SKM-1 treated with dmso at 0.1 percent for 144 hours (cell line): ENCODE measurements at regions not wholly inside any gene's neighbourhood (a gene's known extent, or its start where the extent isn't known, plus 50 kb on each side); places are given as distances from the start of the nearest gene placed in this dataset.
"Not testable (repeated sequence)": the region's sequence is repeated elsewhere in the genome, so short reads cannot be mapped to it uniquely, and the experiment has no call there.

Source experiments
- DNase-seq: peaks from one replicate; lab custom pipeline; 2025; ENCODE audit not compliant: unreplicated experiment; lab: John Stamatoyannopoulos, UW

GRCh38 chr5:84791138-84791537 is 406.5 kb upstream of the EDIL3 start:
- DNase-seq = peak; percentile 64

- DNase-seq = no peak
These were observed 405.7 kb upstream of the EDIL3 start for GRCh38 chr5:84790406-84790805.

DNA sequence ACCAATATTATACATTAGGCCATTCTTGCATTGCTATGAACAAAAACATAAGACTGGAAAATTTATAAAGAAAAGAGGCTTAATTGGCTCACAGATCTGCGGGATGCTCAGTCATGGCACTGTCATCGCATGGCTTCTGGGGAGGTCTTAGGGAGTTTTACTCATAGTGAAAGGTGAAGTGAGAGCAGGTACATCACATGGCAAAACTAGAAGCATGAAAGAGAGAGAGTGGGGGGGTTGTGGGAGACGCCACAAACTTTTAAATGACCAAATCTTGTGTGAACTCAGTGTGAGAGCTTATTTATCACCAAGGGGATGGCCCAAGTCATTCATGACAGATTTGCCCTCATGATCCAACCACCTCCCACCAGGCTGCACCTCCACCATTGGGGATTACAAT is 398.3 kb upstream of the EDIL3 start:
- no peak for DNase-seq

- no peak for DNase-seq
These were observed 394.5 kb upstream of the EDIL3 start for GRCh38 chr5:84779186-84779585.

DNA sequence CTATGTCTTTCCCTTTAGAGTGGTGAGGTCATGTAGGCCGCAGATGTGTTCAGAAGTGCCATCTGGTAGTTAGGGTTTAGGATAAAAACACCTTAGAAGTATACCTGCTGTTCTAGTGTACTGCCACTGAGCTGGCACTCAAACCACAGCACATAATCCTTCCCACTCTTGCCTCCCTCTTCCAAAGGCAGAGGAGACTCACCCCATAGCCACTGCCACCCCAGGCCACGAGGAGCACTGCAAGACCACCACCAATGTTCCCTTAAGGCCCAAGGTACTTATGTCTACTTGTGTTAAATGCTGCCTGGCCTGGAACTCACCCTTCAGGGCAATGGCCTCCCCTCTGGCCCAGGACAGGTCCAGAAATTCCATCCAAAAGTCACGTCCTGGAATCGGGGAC is 379.5 kb upstream of the EDIL3 start:
- DNase-seq = no peak

DNA sequence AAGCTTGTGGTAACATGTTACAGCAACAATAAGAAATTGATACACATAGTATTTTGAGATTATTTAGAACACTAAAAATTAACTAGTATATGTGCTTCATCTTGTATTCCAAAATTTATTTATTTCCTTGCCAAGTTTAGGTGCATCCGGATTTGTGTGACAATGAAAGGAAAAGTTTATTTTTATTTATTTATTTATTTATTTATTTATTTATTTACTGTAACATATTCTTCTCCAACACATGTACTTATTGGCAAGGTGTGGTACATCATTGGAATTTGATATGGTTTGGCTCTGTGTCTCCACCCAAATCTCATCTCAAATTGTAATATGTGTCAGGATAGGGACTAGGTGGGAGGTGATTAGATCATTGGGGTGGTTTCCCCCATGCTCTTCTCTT is 373.3 kb upstream of the EDIL3 start:
- no peak for DNase-seq

DNA sequence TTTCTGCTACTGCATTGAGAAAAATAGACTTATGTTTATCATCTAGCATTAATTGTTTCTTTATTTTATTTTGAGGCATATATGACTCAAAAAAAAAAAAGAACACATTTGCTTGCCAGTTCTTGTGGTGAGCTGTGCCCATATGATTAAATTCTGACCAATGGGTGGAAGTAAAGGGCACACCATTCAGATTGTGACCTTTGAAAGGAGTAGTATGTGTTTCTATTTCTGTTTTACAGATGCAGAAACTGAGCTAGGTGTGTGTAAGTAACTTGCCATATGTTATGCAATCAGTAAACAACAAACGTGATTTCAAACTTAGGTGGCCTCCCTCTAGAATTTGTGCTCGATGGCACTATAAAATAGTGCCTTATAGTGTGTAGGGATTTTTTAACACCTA is 368.1 kb upstream of the EDIL3 start:
- DNase-seq = no peak

DNA sequence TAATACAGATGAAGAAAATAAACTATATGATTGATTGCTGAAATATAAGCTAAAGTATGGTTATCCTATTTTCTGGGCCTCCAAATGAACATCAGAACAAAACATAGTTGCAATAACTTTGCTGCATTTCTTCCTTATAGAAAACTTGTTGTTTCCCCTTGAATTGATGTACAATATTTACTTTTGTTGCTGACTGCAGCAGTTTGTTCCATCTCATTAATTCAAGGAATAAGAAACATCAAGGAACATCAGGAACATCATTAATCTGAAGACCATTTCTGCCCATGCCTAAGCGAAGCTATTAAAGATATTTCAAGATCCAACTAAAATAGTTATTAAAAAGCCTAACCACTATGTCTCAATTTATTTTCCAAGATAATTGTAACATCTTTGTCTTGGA is 363.6 kb upstream of the EDIL3 start:
- no peak for DNase-seq

DNA sequence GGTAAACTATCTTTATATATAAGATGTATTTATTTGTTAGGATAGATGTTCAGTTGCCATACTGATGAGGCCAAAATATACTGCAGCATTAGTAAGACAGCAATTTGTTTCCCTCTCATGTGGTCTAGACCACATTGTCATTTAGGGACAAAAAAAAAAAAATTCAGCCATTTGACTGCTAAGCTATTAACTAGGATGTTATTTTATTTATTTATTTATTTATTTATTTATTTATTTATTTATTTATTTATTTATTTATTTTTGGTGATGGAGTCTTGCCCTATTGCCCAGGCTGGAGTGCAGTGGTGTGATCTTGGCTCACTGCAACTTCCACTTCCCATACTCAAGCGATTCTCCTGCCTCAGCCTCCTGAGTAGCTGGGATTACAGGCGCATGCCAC is 361.6 kb upstream of the EDIL3 start:
- DNase-seq = not testable (repeated sequence)

DNA sequence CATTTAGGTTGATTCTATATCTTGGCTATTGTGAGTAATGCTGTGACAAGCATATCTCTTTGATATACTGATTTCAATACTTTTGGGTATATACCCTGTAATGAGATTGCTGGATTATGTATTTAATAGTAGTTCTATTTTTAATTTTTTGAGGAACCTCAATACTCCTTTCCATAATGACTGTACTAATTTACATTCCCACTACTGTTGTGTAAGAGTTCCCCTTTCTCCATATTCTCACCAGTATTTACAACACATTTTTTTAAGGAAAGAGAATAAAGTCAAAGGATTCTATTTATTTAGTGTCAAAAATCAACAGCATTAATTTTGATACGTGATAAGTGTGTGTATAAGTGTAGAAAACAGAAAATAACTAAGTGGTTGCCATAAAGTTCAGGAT is 356.4 kb upstream of the EDIL3 start:
- DNase-seq = no peak

- DNase-seq = no peak
These were observed 344.6 kb upstream of the EDIL3 start for GRCh38 chr5:84729326-84729725.

DNA sequence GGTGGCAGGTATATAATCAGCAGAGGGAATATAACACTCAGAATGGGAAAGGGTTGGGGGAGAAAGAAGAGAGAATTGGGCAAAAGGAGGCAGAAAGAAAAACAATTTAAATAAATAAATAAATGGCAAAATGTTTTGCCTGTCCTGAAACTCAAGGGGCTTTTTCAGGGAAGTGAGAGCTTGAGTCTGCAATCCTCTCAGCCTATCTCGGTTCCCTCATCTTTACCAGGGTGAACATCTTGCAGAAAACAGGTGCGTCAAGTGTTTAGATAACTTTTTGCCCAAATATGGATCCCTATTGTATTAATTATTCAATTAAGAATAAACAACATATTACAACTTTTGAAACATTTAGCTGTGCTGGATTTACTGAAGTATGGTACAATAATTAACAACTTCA is 343.0 kb upstream of the EDIL3 start:
- DNase-seq = no peak

DNA sequence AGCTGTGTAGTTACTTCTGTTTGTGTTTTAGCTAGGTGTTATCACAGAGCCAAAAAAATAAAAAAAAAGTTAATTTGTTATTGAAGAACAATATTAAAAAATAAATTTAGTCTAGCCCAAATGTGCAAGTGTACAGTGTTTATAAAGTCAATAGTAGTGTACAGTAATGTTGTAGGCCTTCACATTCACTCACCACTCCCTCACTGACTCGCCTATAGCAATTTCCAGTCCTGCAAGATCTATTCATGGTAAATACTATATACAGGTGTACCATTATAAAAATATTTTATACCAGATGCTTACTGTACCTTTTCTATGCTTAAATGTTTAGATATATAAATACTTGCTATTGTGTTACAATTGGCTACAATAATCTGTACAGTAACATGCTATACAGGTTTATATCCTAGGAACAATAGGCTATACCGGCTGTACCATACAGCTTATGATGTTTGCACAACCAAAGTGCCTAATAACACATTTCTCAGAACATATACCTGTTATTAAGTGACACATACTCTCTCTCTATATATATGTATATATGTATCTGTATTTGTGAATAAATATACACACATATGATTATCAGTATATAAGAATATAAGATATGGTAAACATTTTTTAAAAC is 341.4 kb upstream of the EDIL3 start:
- no peak for DNase-seq

GRCh38 chr5:84724683-84725082 is 340.0 kb upstream of the EDIL3 start:
- DNase-seq = no peak

- DNase-seq = no peak
These were observed 339.5 kb upstream of the EDIL3 start for GRCh38 chr5:84724181-84724580.

DNA sequence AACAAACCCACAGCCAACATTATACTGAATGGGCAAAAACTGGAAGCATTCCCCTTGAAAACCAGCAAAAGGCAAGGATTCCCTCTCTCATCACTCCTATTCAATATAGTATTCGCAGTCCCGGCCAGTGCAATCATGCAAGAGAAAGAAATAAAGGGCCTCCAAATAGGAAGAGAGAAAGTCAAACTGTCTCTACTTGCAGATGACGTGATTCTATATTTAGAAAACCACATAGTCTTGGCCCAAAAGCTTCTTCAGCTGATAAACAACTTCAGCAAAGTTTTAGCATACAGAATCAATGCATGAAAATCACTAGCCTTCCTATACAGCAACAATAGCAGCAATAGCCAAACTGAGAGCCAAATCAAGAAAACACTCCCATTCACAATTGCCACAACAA is 333.7 kb upstream of the EDIL3 start:
- DNase-seq = no peak

DNA sequence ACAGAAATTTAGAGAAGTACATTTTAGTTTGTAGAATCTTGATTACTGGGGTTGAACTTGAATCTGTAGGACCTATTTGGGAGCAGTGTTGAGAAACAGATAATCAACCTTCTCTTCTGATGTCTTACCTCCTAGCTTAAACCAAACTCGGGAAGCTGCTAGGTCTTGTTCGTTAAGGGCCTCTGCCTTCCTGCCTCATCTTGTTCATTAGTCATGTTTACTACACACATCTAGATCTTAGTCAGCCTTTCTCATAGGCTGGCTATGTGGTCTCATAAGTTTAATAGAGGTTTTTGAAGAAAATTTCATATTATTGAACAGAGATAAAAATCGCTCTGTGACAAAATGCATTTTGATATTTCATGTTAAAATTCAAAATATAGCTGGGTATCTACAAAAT is 331.0 kb upstream of the EDIL3 start:
- DNase-seq = no peak

DNA sequence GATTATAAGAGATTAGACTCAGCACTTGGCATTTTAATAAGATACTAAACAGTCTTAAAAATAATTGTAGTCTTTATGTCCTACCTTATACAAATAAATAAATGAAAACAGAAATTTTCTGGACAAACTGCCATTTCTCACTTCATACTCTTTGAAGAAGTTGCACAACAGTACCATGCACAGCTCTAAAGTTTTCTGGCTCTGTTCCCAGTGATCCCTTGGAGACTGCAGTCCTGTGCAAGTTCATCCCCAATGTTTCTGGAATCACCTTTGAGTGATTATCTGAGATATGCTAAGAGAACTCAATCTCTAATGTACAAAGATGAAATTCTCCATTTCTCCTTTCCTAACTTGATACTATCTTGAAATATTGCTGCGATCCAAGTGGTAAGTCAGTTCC is 330.4 kb upstream of the EDIL3 start:
- no peak for DNase-seq

DNA sequence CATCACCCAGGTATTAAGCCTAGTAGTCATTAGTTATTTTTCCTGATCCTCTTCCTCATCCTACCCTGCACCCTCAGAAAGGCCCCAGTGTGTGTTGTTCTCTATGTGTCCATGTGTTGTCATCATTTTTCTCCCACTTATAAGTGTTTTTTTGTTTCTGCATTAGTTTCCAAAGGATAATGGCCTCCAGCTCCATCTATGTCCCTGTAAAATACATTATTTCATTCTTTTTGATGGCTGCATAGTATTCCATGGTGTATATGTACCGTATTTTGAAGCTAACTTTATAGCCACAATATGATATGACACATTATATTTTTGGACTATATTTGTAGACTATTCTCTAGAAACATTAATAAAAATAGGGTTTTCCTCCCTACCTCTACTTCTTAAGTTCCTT is 324.4 kb upstream of the EDIL3 start:
- no peak for DNase-seq

DNA sequence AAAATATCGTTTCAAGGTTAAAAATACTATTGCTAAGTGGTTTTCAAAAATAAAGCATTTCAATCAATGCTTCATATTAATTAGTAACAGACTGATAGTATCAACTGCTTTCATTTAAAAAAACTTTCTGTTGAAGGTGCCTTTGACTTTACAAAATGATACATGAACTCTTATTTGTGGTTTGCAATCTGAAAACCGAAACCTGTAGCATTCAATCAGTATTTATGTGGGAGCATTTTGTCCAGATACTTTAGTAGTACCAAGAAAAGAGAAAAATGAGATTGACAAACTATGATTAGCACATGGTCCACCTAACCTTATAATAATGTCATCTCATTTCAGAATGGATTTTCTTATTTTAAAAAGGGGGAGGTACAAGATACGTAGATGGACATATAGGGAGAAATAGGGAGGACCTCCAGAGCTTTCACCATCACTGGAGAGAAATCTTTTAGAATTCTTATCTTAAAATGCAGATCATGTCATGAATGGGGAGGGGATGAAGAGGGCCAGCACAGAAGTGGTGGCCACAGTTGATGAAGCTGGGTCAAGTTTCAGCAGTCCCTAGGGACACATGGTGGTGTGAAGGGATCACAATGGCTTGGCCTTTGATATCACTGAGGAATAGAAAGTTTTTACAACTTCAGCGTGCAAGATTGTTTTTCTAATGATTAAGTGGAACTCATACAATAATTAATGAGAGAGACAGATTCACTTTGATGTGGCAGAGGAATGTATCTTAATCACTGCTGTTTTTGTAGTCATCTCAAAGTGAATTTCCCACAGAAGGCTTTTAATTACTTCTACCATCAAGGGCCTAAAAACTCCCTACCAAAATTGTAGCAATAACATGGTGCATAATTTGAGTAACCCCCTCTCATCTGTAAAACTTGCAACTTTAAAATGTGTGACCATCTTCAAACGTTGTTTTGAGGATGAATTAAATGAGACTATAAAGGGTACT is 322.3 kb upstream of the EDIL3 start:
- DNase-seq = no peak

DNA sequence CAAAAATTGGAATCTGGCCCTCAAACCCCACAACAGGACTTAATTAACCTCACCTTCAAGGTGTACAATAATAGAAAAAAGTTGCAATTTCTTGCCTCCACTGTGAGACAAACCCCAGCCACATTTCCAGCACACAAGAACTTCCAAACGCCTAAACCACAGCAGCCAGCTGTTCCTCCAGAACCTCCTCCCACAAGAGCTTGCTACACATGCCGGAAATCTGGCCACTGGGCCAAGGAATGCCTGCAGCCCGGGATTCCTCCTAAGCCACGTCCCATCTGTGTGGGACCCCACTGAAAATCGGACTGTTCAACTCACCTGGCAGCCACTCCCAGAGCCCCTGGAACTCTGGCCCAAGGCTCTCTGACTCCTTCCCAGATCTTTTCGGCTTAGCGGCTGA is 315.9 kb upstream of the EDIL3 start:
- not testable (repeated sequence) for DNase-seq

DNA sequence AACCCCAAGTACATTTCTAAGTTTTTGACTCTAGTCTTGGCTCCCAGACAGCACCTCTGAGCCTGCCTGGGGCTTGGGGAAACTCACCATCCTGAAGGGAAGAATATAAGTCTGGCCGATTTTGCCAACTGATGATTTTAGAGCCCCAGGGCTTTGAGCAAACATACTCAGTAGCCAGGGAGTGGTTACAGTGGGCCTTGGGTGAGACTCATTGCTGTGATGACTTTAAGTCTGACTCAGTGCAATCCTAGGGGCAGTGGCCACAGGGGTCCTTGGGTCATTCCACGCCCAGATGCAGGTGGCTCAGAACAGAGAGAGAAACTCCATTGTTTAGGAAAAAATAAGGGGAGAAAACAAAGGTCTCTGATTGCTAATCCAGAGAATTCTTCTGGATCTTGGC is 312.0 kb upstream of the EDIL3 start:
- DNase-seq = no peak

- DNase-seq = no peak
These were observed 310.6 kb upstream of the EDIL3 start for GRCh38 chr5:84695330-84695729.
